HL-60 (cell line): ENCODE measurements at regions not wholly inside any gene's neighbourhood (a gene's known extent, or its start where the extent isn't known, plus 50 kb on each side); places are given as distances from the start of the nearest gene placed in this dataset.

Source experiments
- DNase-seq, 2 experiments: peaks; one replicate each; pipeline ENCODE4 v3.0.0-alpha.2; 2010 to 2020; ENCODE audit warnings: low read depth in 1 of 2, low spot score in 1 of 2
- H3K27ac ChIP-seq: fragments of 250-450 bp; sonication (Bioruptor Pico); replicated peaks from 2 replicates; pipeline ENCODE4 v1.5.1; 2020; ENCODE audit warnings: mild to moderate bottlenecking, moderate library complexity
- H3K27me3 ChIP-seq: fragments of 250-450 bp; sonication (Bioruptor Pico); 2 replicates; pipeline ENCODE4 v1.5.1; 2021; ENCODE audit warnings: mild to moderate bottlenecking, moderate library complexity; ENCODE audit not compliant: insufficient read depth, poor library complexity, severe bottlenecking
- H3K4me3 ChIP-seq: replicated peaks from 2 replicates; pipeline ENCODE4 v1.5.1; 2011; ENCODE audit warnings: mild to moderate bottlenecking, control low read depth, low read length; ENCODE audit not compliant: insufficient read depth
- CTCF ChIP-seq: IDR thresholded peaks from one replicate; pipeline ENCODE4 v1.5.1; 2011; ENCODE audit warnings: low read length, control low read depth, inconsistent platforms; ENCODE audit not compliant: insufficient read depth
- GABPA ChIP-seq: IDR thresholded peaks from 2 replicates; pipeline ENCODE4 v1.6.1; 2012; ENCODE audit warnings: low read depth
- POLR2AphosphoS5 ChIP-seq: IDR thresholded peaks from 2 replicates; pipeline ENCODE4 v1.6.1; 2012; ENCODE audit warnings: low read depth
- REST ChIP-seq: IDR thresholded peaks from 2 replicates; pipeline ENCODE4 v1.6.1; 2012; ENCODE audit warnings: low read depth; ENCODE audit not compliant: insufficient replicate concordance
- SPI1 ChIP-seq: IDR thresholded peaks from 2 replicates; pipeline ENCODE4 v1.6.1; 2012; ENCODE audit warnings: low read depth, mild to moderate bottlenecking, borderline replicate concordance

GRCh38 chr15:61411902-61412510 is 182.9 kb upstream of the RORA start:
- no peak for TF ChIP-seq POLR2AphosphoS5
- TF ChIP-seq REST = no peak
- TF ChIP-seq SPI1 = no peak
- TF ChIP-seq CTCF = no peak
- TF ChIP-seq GABPA = no peak
- Histone ChIP-seq H3K4me3 (no peak overlapping the region), H3K27ac (no peak overlapping the region), H3K27me3 (peaks cover 2% of the 10 kb centered on the region)
- no peak for DNase-seq

- DNase-seq = no peak
- Histone ChIP-seq H3K4me3 (no peak overlapping the region), H3K27me3 (peaks cover 2% of the 10 kb centered on the region), H3K27ac (no peak overlapping the region)
- TF ChIP-seq REST (no peak), SPI1 (no peak), CTCF (no peak), POLR2AphosphoS5 (no peak), GABPA (no peak)
Observed at GRCh38 chr15:61410662-61411061, 181.6 kb upstream of the RORA start.

GRCh38 chr15:61404567-61404966 is 175.5 kb upstream of the RORA start:
- Histone ChIP-seq H3K4me3 (no peak overlapping the region), H3K27me3 (no peaks in the 10 kb centered on the region), H3K27ac (no peak overlapping the region)
- DNase-seq = no peak
- TF ChIP-seq REST (no peak), SPI1 (no peak), POLR2AphosphoS5 (no peak), GABPA (no peak), CTCF (no peak)
